OCI-LY1 (cell line): ENCODE measurements at regions not wholly inside any gene's neighbourhood (a gene's known extent, or its start where the extent isn't known, plus 50 kb on each side); places are given as distances from the start of the nearest gene placed in this dataset.

Experiments used
- H2AFZ ChIP-seq: fragments of 200-600 bp; sonication (generic), shearing (Covaris generic); 2 replicates; pipeline ENCODE4 v1.6.0; 2014; ENCODE audit warnings: antibody characterized with exemption, mild to moderate bottlenecking, low read length
- H3F3A ChIP-seq: fragments of 200-600 bp; sonication (generic), shearing (Covaris generic); 2 replicates; pipeline ENCODE4 v1.6.0; 2014; ENCODE audit warnings: mild to moderate bottlenecking, antibody characterized with exemption, low read length, moderate library complexity; ENCODE audit not compliant: insufficient read depth
- H3K27ac ChIP-seq: fragments of 200-600 bp; sonication (generic); 2 replicates; pipeline ENCODE4 v1.5.1; 2014; ENCODE audit warnings: low read length, mixed run types, mild to moderate bottlenecking, low read depth; ENCODE audit not compliant: poor library complexity, severe bottlenecking
- H3K27me3 ChIP-seq: fragments of 200-600 bp; sonication (generic); 2 replicates; pipeline ENCODE4 v1.6.0; 2014; ENCODE audit warnings: antibody characterized with exemption, mild to moderate bottlenecking, low read length, moderate library complexity; ENCODE audit not compliant: insufficient read depth
- H3K36me3 ChIP-seq: fragments of 200-600 bp; sonication (generic); 2 replicates; pipeline ENCODE4 v1.6.1; 2014; ENCODE audit warnings: mild to moderate bottlenecking, antibody characterized with exemption, low read length, moderate library complexity, mixed read lengths; ENCODE audit not compliant: insufficient read depth
- H3K4me1 ChIP-seq: fragments of 200-600 bp; sonication (generic); 2 replicates; pipeline ENCODE4 v1.5.1; 2014; ENCODE audit warnings: mild to moderate bottlenecking, low read length, moderate library complexity; ENCODE audit not compliant: insufficient read depth, severe bottlenecking
- H3K4me2 ChIP-seq: fragments of 200-600 bp; sonication (generic), shearing (Covaris generic); 2 replicates; pipeline ENCODE4 v1.6.1; 2014; ENCODE audit warnings: low read length
- H3K4me3 ChIP-seq: fragments of 200-600 bp; sonication (generic); 2 replicates; pipeline ENCODE4 v1.5.1; 2014; ENCODE audit warnings: low read length, low read depth, mild to moderate bottlenecking, mixed read lengths; ENCODE audit not compliant: poor library complexity, severe bottlenecking
- H3K79me2 ChIP-seq: fragments of 200-600 bp; shearing (Covaris generic); 2 replicates; pipeline ENCODE4 v1.6.1; 2016; ENCODE audit warnings: mixed run types, low read length, mixed read lengths; ENCODE audit not compliant: insufficient read depth
- H3K9ac ChIP-seq: fragments of 200-600 bp; sonication (generic), shearing (Covaris generic); 2 replicates; pipeline ENCODE4 v1.6.1; 2014; ENCODE audit warnings: mild to moderate bottlenecking, low read length, mixed read lengths
- H3K9me2 ChIP-seq: fragments of 200-600 bp; sonication (generic), shearing (Covaris generic); 2 replicates; pipeline ENCODE4 v1.6.1; 2014; ENCODE audit warnings: low read depth, mild to moderate bottlenecking, low read length, mixed read lengths
- H3K9me3 ChIP-seq: fragments of 200-600 bp; shearing (Covaris generic); 2 replicates; pipeline ENCODE4 v1.6.1; 2014; ENCODE audit warnings: low read length, mixed read lengths
- H4K20me1 ChIP-seq: fragments of 200-600 bp; sonication (generic), shearing (Covaris generic); 2 replicates; pipeline ENCODE4 v1.6.0; 2016; ENCODE audit warnings: mild to moderate bottlenecking, low read length; ENCODE audit not compliant: insufficient read depth
- CTCF ChIP-seq: fragments of 200-600 bp; sonication (generic), shearing (Covaris generic); IDR thresholded peaks from 2 replicates; pipeline ENCODE4 v1.5.1; 2017; ENCODE audit warnings: mild to moderate bottlenecking, antibody characterized with exemption, low read length, moderate library complexity, mixed read lengths
- EZH2 ChIP-seq: fragments of 200-600 bp; sonication (generic), shearing (Covaris generic); IDR thresholded peaks from 2 replicates; pipeline ENCODE4 v1.8.0; 2017; ENCODE audit warnings: borderline replicate concordance, mixed run types, mild to moderate bottlenecking, antibody characterized with exemption, low read length, moderate library complexity, mixed read lengths

- no peak overlapping the region for H2AFZ ChIP-seq
- H3K4me2 ChIP-seq: no peak overlapping the region
- H3F3A ChIP-seq: no peaks in the 10 kb centered on the region
- no peaks in the 10 kb centered on the region for H3K4me1 ChIP-seq
- no peaks in the 10 kb centered on the region for H3K9me2 ChIP-seq
- H3K79me2 ChIP-seq: no peaks in the 10 kb centered on the region
- no peak overlapping the region for H3K27ac ChIP-seq
- H4K20me1 ChIP-seq: no peaks in the 10 kb centered on the region
- H3K4me3 ChIP-seq: no peak overlapping the region
- no peaks in the 10 kb centered on the region for H3K27me3 ChIP-seq
- no peaks in the 10 kb centered on the region for H3K9me3 ChIP-seq
- TF ChIP-seq CTCF (no peak), EZH2 (no peak)
- H3K9ac ChIP-seq: no peak overlapping the region
- H3K36me3 ChIP-seq: no peaks in the 10 kb centered on the region
Measured at GRCh38 chr3:174398761-174399160, 460.4 kb upstream of the NAALADL2 start.

GRCh38 chr3:174403831-174404230 lies 455.3 kb upstream of the NAALADL2 start:
- no peak for TF ChIP-seq CTCF
- no peak for TF ChIP-seq EZH2
- Histone ChIP-seq H2AFZ (no peak overlapping the region), H3K9me3 (no peaks in the 10 kb centered on the region), H3K27ac (no peak overlapping the region), H3K4me2 (no peak overlapping the region), H4K20me1 (no peaks in the 10 kb centered on the region), H3K9me2 (no peaks in the 10 kb centered on the region), H3K4me1 (no peaks in the 10 kb centered on the region), H3K4me3 (no peak overlapping the region), H3F3A (no peaks in the 10 kb centered on the region), H3K27me3 (no peaks in the 10 kb centered on the region), H3K36me3 (no peaks in the 10 kb centered on the region), H3K79me2 (no peaks in the 10 kb centered on the region), H3K9ac (no peak overlapping the region)

GRCh38 chr3:174408310-174408709 lies 450.8 kb upstream of the NAALADL2 start:
- Histone ChIP-seq H3K79me2 (no peaks in the 10 kb centered on the region), H4K20me1 (no peaks in the 10 kb centered on the region)

More at GRCh38 chr3:174408310-174408709, 450.8 kb upstream of the NAALADL2 start:
- TF ChIP-seq CTCF (no peak), EZH2 (no peak)
- Histone ChIP-seq H3K4me2 (no peak overlapping the region), H3K9me3 (no peaks in the 10 kb centered on the region), H3K9ac (no peak overlapping the region), H2AFZ (no peak overlapping the region), H3K36me3 (no peaks in the 10 kb centered on the region), H3F3A (no peaks in the 10 kb centered on the region), H3K27ac (no peak overlapping the region), H3K4me1 (no peaks in the 10 kb centered on the region), H3K27me3 (no peaks in the 10 kb centered on the region), H3K9me2 (no peaks in the 10 kb centered on the region), H3K4me3 (no peak overlapping the region)
